ENCODE measurements at regions not wholly inside any gene's neighbourhood (a gene's known extent, or its start where the extent isn't known, plus 50 kb on each side); places are given as distances from the start of the nearest gene placed in this dataset.

GRCh38 chr6:90372450-90372849 lies 75.8 kb upstream of the BACH2 start:
- no peak for TF ChIP-seq ZC3H10 (CRISPR knock-in tag; IDR thresholded peaks at IDR 0.05)
- no peak for TF ChIP-seq ZFP3 (CRISPR knock-in tag; IDR thresholded peaks at IDR 0.05)

Measured in SK-N-SH treated with all-trans-retinoic acid at 6 μM for 48 hours (cell line).